A673 (cell line): ENCODE measurements at regions not wholly inside any gene's neighbourhood (a gene's known extent, or its start where the extent isn't known, plus 50 kb on each side); places are given as distances from the start of the nearest gene placed in this dataset.

ENCODE experiments used
- EZH2 ChIP-seq: fragments of 200-600 bp; sonication (generic); IDR thresholded peaks from 2 replicates; pipeline ENCODE4 v1.6.1; 2017; ENCODE audit warnings: borderline replicate concordance, low read depth, mild to moderate bottlenecking, mixed read lengths, antibody characterized with exemption, low read length; ENCODE audit not compliant: poor library complexity, severe bottlenecking
- TF ChIP-seq, protein P1 (sequence below): fragments of 300-800, 200-600 bp; sonication (generic); conservative IDR thresholded peaks from 2 replicates; pipeline ENCODE4 v1.5.1; 2017; ENCODE audit warnings: low read depth, mild to moderate bottlenecking, antibody characterized with exemption, low read length, moderate library complexity, mixed read lengths

DNA sequence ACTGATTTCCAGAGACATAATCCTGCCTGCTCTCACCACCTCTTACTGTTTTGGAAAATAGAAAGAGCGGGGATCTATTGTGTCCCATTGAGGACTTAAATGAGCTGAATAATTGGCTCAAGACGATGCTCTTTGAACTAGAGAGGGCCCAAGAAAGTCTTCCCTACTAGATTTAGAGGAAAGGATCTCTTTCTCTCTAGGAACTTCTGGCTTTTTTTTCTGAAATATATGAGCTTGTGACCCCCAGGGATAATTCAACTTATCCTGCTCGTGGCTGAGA lies 461.4 kb upstream of the KIRREL3 start:
- TF ChIP-seq, protein P1, sequence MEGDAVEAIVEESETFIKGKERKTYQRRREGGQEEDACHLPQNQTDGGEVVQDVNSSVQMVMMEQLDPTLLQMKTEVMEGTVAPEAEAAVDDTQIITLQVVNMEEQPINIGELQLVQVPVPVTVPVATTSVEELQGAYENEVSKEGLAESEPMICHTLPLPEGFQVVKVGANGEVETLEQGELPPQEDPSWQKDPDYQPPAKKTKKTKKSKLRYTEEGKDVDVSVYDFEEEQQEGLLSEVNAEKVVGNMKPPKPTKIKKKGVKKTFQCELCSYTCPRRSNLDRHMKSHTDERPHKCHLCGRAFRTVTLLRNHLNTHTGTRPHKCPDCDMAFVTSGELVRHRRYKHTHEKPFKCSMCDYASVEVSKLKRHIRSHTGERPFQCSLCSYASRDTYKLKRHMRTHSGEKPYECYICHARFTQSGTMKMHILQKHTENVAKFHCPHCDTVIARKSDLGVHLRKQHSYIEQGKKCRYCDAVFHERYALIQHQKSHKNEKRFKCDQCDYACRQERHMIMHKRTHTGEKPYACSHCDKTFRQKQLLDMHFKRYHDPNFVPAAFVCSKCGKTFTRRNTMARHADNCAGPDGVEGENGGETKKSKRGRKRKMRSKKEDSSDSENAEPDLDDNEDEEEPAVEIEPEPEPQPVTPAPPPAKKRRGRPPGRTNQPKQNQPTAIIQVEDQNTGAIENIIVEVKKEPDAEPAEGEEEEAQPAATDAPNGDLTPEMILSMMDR: no peak
- TF ChIP-seq EZH2: no peak
